HG02610 (cell line): ENCODE measurements at regions not wholly inside any gene's neighbourhood (a gene's known extent, or its start where the extent isn't known, plus 50 kb on each side); places are given as distances from the start of the nearest gene placed in this dataset.
"Not testable (repeated sequence)": the region's sequence is repeated elsewhere in the genome, so short reads cannot be mapped to it uniquely, and the experiment has no call there.

Experiments
- ATAC-seq: cut with Tn5 transposase; IDR thresholded peaks from one replicate; pipeline ENCODE4 v1.9.1; 2021; ENCODE audit warnings: mild to moderate bottlenecking, moderate library complexity; ENCODE audit not compliant: unreplicated experiment

GRCh38 chr11:23797624-23798419, 699.0 kb upstream of the LUZP2 start:
- no peak for ATAC-seq

DNA sequence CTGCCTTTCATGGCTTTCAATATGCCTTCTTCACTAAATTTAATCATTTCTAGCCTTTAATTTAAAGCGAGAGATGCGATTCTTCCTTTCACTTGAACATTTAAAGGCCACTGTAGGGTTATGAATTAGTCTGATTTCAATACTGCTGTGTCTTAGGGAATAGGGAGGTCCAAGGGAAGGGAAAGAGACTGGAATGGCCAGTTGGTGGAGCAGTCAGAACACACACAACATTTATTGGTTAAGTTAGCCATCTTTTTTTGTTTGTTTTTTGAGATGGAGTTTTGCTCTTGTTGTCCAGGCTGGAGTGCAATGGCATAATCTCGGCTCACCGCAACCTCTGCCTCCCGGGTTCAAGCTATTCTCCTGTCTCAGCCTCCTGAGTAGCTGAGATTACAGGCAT, 662.5 kb upstream of the LUZP2 start:
- not testable (repeated sequence) for ATAC-seq

- no peak for ATAC-seq
Observed at GRCh38 chr11:23836981-23837380, 659.9 kb upstream of the LUZP2 start.

DNA sequence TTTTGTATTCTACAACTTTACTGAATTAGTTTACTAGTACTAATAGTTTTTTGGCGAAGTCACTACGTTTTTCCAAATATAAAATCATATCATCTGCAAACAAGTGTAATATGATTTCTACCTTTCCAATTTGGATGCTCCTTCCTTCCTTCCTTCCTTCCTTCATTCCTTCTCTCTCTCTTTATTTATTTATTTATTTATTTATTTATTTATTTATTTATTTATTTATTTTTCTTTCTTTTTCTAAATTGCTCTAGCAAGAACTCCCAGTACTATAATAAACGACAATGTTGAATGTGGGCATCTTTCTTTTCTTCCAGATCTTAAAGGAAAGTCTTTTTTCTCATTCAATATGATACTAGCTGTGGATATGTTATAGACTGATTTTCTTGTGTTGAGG, 656.0 kb upstream of the LUZP2 start:
- no peak for ATAC-seq

GRCh38 chr11:23846902-23847422, 649.9 kb upstream of the LUZP2 start:
- ATAC-seq, result no peak

DNA sequence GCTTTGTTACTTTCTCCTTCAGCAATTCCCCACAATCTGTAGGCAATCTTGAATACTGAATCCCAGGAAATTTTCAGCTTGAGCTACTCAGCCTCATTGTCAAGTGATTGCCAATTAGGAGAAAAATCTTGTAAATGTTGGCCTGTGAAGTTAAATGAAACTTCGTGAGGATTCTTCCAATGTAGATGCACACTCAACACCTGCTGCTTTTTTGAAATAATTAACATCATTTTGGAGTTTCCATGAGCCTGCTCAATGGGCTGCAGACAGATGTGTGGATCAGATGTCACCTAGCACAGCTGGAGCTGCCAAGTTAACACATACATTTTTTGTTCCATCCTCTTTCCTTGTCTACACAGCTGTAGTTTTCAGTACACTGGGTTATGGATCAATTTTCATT, 645.6 kb upstream of the LUZP2 start:
- ATAC-seq, result no peak

GRCh38 chr11:23856654-23857053, 640.2 kb upstream of the LUZP2 start:
- no peak for ATAC-seq

DNA sequence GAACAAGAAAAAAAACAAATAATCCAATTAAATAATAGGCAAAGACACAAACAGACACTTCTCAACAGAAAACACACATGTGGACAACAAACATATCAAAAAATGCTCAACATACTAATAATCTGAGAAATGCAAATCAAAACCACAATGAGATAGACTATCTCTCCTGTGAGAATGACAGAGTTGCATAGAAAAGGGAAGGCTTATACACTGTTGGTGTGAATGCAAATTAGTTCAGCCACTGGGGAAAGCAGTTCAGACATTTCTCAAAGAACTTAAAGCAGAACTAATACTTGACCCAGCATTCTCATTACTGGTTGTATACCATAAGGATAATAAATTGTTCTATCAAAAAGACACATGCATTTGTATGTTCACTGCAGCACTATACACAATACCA, 637.8 kb upstream of the LUZP2 start:
- peak; percentile 51 for ATAC-seq

- ATAC-seq, result no peak
Observed at GRCh38 chr11:23861615-23862014, 635.2 kb upstream of the LUZP2 start.

DNA sequence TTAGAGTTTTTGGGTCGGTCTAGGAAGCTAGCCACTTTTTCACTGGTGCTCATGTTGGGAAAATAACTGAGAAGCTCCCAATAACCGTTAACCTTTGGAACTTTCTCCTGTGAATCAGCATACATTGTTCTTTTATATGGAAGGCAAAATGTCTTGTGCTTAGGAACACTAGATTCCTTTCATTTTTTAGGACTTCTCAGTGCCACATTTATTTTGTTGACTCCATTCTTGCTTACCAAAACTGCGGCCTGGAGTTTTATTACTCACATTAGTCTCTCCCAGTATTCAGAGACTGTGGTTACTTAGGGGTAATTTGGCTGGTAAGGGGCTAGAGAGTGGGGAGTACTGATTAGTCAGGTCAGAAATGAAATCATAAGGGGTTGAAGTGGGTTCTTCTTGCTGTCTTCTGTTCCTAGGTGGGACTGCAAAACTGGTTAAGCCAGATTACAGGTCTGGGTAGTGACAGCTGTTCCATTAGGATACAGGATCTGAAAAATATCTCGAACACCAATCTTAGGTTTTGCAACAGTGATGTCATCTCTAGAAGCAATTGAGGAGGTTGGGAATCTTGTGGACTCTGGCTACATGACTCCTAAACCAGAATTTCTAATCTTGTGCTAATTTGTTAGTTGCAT, 631.4 kb upstream of the LUZP2 start:
- ATAC-seq, result no peak

GRCh38 chr11:23866641-23867040, 630.2 kb upstream of the LUZP2 start:
- no peak for ATAC-seq

DNA sequence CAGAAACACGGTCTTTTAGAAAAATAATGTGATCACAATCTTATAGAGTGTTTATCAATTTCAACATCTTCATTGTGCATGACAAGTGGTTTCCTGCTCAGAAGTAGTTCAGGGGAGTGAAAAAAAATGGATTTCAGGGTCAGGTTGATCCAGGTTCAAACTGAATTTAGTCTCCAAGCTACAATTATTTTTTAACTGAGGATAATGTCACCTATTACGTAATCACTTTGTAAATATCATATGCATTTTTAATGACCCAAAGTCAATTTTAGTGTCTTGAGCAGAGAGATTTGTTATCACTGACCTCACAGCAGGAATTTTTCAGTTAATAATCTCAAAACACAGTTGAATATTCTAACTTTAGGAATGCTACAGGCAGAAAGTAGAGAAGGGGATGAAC, 627.2 kb upstream of the LUZP2 start:
- no peak for ATAC-seq

GRCh38 chr11:23873406-23873805, 623.4 kb upstream of the LUZP2 start:
- ATAC-seq, result no peak

DNA sequence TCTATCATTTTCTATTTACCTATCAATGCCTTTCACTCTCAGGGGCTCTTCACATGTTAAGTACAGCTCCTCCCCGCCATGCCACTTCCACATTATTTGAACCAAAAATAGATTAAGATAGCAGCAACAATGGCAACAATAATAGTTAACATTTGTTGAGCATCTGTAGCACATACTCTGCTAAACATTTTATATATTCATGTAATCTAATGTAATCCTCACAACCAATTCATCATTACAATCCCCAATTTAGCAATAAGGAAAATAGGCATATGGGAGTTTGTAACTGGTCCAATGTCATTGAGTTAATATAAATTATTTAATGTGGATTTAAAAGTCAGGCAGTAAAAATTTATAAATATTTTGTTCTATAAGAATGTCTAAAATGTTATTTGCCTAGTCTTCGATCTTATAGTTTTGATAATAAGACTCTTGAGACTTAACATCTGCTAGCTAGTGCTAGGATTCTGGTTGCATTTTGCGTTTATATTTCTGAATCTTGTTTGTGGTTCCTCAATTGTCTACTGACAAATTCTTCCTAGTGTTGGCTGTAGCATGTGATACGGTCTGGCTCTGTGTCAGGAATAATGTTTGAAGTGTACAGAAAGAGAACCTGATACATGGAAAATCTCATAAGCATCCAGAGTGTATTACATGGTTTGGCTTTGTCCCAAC, 621.5 kb upstream of the LUZP2 start:
- no peak for ATAC-seq

DNA sequence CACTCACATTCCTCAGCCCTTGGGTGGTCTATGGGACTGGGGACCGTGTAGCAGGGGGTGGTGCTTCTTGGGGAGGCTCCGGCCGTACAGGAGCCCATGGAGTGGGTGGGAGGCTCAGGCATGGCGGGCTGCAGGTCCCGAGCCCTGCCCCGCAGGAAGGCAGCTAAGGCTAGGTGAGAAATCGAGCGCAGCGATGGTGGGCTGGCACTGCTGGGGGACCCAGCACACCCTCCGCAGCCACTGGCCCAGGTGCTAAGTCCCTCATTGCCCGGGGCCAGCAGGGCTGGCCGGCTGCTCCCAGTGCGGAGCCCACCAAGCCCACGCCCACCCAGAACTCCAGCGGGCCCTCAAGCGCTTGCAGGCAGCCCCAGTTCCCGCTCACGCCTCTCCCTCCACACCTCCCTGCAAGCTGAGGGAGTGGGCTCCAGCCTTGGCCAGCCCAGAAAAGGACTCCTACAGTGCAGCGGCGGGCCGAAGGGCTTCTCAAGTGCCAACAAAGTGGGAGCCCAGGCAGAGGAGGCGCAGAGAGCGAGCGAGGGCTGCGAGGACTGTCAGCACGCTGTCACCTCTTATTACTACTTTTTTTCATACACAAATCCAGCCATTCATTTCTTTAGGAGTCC, 613.3 kb upstream of the LUZP2 start:
- not testable (repeated sequence) for ATAC-seq

DNA sequence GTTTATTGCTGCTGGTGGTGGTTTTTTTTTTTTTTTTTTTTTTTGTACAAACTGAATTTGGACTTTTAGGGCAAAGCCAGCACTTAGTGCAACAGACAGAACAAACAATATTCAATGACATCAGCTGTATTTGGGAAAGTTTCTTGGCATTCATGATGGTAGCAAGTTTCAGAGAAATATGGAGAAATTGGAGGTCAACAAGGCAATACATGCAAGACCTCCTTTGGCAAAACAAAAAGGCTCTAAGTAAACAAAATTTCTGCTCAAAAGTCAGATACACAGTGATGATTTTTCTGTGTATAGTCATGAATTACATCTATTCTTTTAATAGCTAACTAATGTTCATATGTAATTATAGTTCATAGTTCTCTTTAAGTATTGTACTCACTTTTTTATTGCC, 612.5 kb upstream of the LUZP2 start:
- ATAC-seq, result no peak

GRCh38 chr11:23885801-23886200, 611.1 kb upstream of the LUZP2 start:
- no peak for ATAC-seq

DNA sequence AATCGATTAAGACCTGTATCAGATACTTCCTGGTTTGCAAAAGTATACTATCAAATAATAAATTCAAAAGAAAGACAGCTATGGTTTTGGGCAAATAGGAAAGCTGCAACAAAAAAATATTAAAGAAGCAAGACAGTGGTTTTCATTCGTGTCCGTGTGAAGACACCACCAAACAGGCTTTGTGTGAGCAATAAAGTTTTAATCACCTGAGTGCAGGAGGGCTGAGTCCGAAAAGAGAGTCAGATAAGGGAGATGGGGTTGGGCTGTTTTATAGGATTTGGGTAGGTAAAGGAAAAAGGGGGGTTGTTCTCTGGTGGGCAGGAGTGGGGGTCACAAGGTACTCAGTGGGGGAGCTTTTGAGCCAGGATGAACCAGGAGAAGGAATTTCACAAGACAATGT, 609.7 kb upstream of the LUZP2 start:
- not testable (repeated sequence) for ATAC-seq

DNA sequence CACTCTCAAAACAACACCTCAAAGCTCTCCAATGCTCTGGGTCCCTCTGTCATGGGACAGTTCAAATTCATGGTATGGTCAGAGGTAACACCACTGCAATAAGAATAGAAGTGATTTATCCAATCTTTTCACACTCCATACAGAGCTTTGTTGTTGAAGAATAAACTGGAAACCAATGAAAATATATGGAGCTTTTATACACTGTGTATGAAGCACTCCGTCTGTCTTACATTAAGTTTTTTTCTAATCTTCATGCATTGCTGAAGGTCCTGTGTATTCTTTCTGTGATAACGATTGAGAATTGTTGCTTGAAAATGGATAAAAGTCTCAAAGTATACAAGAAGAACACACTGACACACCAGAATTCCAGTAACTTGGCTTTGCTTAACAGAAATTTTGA, 603.7 kb upstream of the LUZP2 start:
- ATAC-seq, result no peak

DNA sequence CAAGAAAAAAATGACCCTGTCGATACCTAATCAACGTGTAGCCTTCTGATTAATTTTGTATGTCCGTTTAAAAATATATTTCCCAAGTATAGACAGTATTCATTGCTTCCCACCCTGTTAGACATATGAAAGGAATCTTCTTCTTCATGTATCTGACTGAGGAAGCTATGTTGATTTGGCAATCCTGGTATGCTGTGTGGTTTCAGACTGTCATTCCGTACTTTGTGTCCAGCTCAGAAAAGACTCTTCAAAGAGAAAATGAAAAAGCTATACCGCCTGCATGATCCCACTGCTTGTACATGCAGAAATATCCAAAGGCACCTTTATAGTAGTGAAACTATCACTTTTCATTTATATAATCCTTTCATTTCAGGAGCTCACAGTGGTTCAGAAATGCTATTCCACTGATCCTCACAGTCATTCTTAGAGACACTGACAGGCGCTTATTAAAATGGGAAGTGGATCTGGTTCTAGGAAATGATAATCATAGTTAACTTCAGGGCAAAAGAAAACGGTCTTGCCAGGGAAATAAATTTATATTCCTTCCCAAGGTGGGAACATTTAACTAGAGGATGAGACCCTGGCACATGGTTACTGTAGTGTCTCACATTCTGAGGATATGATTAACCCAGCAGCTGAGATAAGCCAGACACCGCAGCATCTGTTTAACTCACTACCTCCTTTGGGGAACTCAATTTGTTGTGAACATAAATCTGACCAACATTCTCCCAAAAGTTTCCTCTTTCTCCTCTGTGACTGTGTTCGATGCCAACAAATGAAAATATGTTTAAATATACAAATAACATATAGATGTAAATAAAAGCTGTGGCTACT, 599.2 kb upstream of the LUZP2 start:
- ATAC-seq, result no peak
